Kidney (tissue), 13 donors: ENCODE measurements at regions not wholly inside any gene's neighbourhood (a gene's known extent, or its start where the extent isn't known, plus 50 kb on each side); places are given as distances from the start of the nearest gene placed in this dataset.

Source experiments
- DNase-seq, 5 donors: peaks; one replicate each; pipeline ENCODE4 v3.0.0-alpha.2; 2013 to 2020
- FAIRE-seq: peaks from 2 replicates; lab custom pipeline; 2012; peaks lifted over from hg19 to GRCh38; lab: Jason Lieb, UNC
- H3K27ac ChIP-seq, 2 donors: one replicate each; pipeline ENCODE4 v1.7.0; 2013; ENCODE audit warnings: low read depth in 2 of 2, low read length in 2 of 2, inconsistent platforms in 1 of 2
- H3K27me3 ChIP-seq: one replicate; pipeline ENCODE4 v1.7.1; 2013; ENCODE audit warnings: low read length, inconsistent platforms; ENCODE audit not compliant: control insufficient read depth, insufficient read depth
- H3K36me3 ChIP-seq, 3 donors: one replicate each; pipeline versions ENCODE4 v1.7.0 to v1.7.1; 2013; ENCODE audit warnings: low read length in 3 of 3, control low read depth in 1 of 3, inconsistent platforms in 1 of 3; ENCODE audit not compliant: insufficient read depth in 3 of 3, control insufficient read depth in 2 of 3
- H3K4me1 ChIP-seq, 3 donors: one replicate each; pipeline versions ENCODE4 v1.7.0 to v1.7.1; 2013; ENCODE audit warnings: low read length in 3 of 3, inconsistent platforms in 1 of 3, low read depth in 1 of 3; ENCODE audit not compliant: control insufficient read depth in 2 of 3, insufficient read depth in 2 of 3
- H3K4me3 ChIP-seq, 3 donors: one replicate each; pipeline versions ENCODE4 v1.7.0 to v1.8.1; 2013; ENCODE audit warnings: low read length in 3 of 3, control low read depth in 1 of 3, inconsistent platforms in 1 of 3
- H3K9ac ChIP-seq, 3 donors: one replicate each; pipeline versions ENCODE4 v1.7.0 to v1.7.1; 2013; ENCODE audit warnings: low read length in 3 of 3, control low read depth in 1 of 3, inconsistent platforms in 1 of 3
- H3K9me3 ChIP-seq, 3 donors: one replicate each; pipeline versions ENCODE4 v1.7.0 to v1.7.1; 2013; ENCODE audit warnings: low read length in 3 of 3, control low read depth in 1 of 3, inconsistent platforms in 1 of 3; ENCODE audit not compliant: control insufficient read depth in 2 of 3, insufficient read depth in 1 of 3
- CTCF ChIP-seq: IDR thresholded peaks from 3 replicates; pipeline ENCODE4 v1.5.1; 2012; ENCODE audit warnings: mild to moderate bottlenecking, moderate library complexity, borderline replicate concordance; ENCODE audit not compliant: insufficient read depth; ENCODE audit errors: extremely low read depth
- intact Hi-C: fragments of 100-400 bp; cut with DNase I; formaldehyde crosslinking; loops from one replicate; pipeline ENCODE4 v1.11.1; 2022
- donor health status: control.
- donor health status: control.
- donor health status: control.
- donor health status: control.
- donor health status: control.
- donor health status: DM: yes; HTN: yes; CAD: no.
- donor health status: Normal renal cell carcinoma (clear cell type).

DNA sequence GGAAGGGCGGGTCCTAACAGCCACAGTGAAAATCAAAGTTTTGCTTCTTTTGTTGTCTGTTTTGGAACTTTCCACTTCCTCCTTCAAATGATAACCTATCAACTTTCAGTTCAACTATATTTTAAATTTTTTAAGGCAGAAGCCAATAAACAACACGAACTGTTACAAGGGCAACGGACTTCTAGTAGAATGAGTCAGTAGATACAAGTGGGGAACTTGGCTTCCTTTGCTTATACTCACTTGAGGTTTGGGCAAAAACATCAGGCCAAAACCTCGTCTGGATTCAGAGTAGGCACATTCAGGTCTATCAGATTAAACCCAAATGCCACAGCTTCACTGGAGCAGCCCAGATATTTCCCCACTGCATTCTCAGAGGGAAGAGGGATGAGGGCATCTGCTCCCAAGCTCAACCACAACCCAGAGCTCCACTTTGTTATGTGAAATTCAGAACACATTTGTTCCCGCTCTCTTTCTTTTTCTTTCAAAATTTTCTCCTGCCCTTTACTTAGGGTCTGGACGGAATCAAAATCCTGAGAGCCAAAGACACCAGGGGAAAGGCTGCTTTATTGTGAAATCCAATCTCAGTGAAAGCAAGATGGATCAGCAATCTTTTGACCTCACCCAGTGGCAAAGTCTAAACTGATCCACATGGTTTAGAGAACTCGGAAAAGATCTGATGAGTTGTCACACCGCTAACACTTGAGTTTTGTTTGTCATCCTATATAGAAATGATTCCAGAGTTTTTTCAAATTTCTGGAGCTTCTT lies 152.5 kb upstream of the BTG1 start:
- FAIRE-seq, result no peak
- Histone ChIP-seq H3K27ac (no peak overlapping the region), H3K27me3 (no peaks in the 10 kb centered on the region), H3K4me1 (no peaks in the 10 kb centered on the region), H3K36me3 (no peaks in the 10 kb centered on the region), H3K9ac (no peak overlapping the region), H3K4me3 (no peak overlapping the region), H3K9me3 (no peaks in the 10 kb centered on the region)
- TF ChIP-seq CTCF, result no peak
- intact Hi-C loops, result no loop called here
- peak in 1 of 5 donors; percentile 11 for DNase-seq

- Histone ChIP-seq H3K27me3 (no peaks in the 10 kb centered on the region), H3K36me3 (no peaks in the 10 kb centered on the region), H3K9me3 (no peaks in the 10 kb centered on the region), H3K4me3 (no peak overlapping the region), H3K9ac (no peak overlapping the region), H3K4me1 (no peaks in the 10 kb centered on the region), H3K27ac (no peak overlapping the region)
- TF ChIP-seq CTCF, result no peak
- intact Hi-C loops, result no loop called here
- DNase-seq (no peak), FAIRE-seq (no peak)
Measured at GRCh38 chr12:92297405-92297804, 151.8 kb upstream of the BTG1 start.

GRCh38 chr12:92295523-92295922 lies 149.9 kb upstream of the BTG1 start:
- FAIRE-seq, result no peak
- H3K27me3 ChIP-seq, result no peaks in the 10 kb centered on the region
- intact Hi-C loops, result no loop called here
- no peaks in the 10 kb centered on the region for H3K4me1 ChIP-seq
- H3K4me3 ChIP-seq, result no peak overlapping the region
- no peak overlapping the region for H3K9ac ChIP-seq
- H3K36me3 ChIP-seq, result no peaks in the 10 kb centered on the region
- DNase-seq, result no peak
- no peaks in the 10 kb centered on the region for H3K9me3 ChIP-seq
- no peak for TF ChIP-seq CTCF
- no peak overlapping the region for H3K27ac ChIP-seq
